ENCODE measurements at regions not wholly inside any gene's neighbourhood (a gene's known extent, or its start where the extent isn't known, plus 50 kb on each side); places are given as distances from the start of the nearest gene placed in this dataset.

DNA sequence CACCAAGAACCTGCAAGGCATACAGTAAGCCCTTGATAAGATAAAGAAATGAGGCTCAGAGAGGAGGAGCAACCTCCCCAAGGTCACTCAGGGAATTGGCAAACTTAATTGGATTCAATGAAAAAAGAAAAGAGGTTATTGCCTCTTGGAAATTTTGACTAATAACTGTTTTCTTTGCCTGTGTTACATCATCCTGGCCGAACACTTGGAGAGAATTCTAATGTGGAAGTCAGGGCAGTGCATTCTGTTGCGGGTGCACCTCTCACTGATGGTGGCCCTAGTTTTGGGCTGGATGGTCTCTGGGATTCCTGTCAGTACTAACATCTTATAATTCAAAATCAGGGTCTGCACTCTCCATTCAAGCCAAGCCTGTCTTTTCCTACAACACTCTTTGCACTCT, 186.2 kb upstream of the BCOR start:
- TF ChIP-seq, protein P1, sequence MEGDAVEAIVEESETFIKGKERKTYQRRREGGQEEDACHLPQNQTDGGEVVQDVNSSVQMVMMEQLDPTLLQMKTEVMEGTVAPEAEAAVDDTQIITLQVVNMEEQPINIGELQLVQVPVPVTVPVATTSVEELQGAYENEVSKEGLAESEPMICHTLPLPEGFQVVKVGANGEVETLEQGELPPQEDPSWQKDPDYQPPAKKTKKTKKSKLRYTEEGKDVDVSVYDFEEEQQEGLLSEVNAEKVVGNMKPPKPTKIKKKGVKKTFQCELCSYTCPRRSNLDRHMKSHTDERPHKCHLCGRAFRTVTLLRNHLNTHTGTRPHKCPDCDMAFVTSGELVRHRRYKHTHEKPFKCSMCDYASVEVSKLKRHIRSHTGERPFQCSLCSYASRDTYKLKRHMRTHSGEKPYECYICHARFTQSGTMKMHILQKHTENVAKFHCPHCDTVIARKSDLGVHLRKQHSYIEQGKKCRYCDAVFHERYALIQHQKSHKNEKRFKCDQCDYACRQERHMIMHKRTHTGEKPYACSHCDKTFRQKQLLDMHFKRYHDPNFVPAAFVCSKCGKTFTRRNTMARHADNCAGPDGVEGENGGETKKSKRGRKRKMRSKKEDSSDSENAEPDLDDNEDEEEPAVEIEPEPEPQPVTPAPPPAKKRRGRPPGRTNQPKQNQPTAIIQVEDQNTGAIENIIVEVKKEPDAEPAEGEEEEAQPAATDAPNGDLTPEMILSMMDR (IDR thresholded peaks at IDR 0.05; ENCODE audit: insufficient read depth, low read length, poor library complexity, severe bottlenecking), result no peak
- no peak for TF ChIP-seq EZH2phosphoT487 (conservative IDR thresholded peaks at IDR 0.05; ENCODE audit: low read length)

All from SU-DHL-6 (cell line).